ENCODE measurements at regions not wholly inside any gene's neighbourhood (a gene's known extent, or its start where the extent isn't known, plus 50 kb on each side); places are given as distances from the start of the nearest gene placed in this dataset.

GRCh38 chr2:120670371-120670770 lies 65.3 kb upstream of the GLI2 start:
- intact Hi-C loops (cut with DNase I) = loop anchor here in 4 of 10 donors (10.0 kb wide), 6 partner anchors 76 to 236 kb away; no protein-coding TSS in a partner anchor
- 66 to 83% (median 74%) methylated on average over 7 to 12 of the region's 12 CpGs for WGBS, 4 donors
- H3K9me3 ChIP-seq = peaks cover 0 to 20% (median 2%) of the 10 kb centered on the region in 12 donors
- no peaks in the 10 kb centered on the region for H3K36me3 ChIP-seq
- DNase-seq = no peak
- H3K27me3 ChIP-seq = peaks cover 0 to 36% (median 14%) of the 10 kb centered on the region in 9 donors
- no peak overlapping the region for H3K27ac ChIP-seq
- H3K4me1 ChIP-seq = peaks cover 0 to 8% (median 0%) of the 10 kb centered on the region in 12 donors
- no peak for ATAC-seq
- TF ChIP-seq POLR2A (IDR thresholded peaks at IDR 0.05) (no peak), CTCF (IDR thresholded peaks at IDR 0.05) (no peak)
- no peak overlapping the region for H3K4me3 ChIP-seq

GRCh38 chr2:120670771-120671480 lies 64.7 kb upstream of the GLI2 start:
- Histone ChIP-seq H3K4me1 (peaks cover 0 to 8% (median 0%) of the 10 kb centered on the region in 12 donors), H3K9me3 (peaks cover 0 to 15% (median 0%) of the 10 kb centered on the region in 12 donors), H3K4me3 (no peak overlapping the region), H3K27ac (no peak overlapping the region), H3K27me3 (peaks cover 0 to 41% (median 14%) of the 10 kb centered on the region in 9 donors), H3K36me3 (no peaks in the 10 kb centered on the region)
- intact Hi-C loops (cut with DNase I) = loop anchor here in 4 of 10 donors (10.0 kb wide), 6 partner anchors 76 to 236 kb away; no protein-coding TSS in a partner anchor
- DNase-seq (no peak), ATAC-seq (no peak)
- no peak for TF ChIP-seq CTCF (IDR thresholded peaks at IDR 0.05)
- no peak for TF ChIP-seq POLR2A (IDR thresholded peaks at IDR 0.05)
- 78 to 85% (median 81%) methylated on average over 12 to 16 of the region's 16 CpGs for WGBS, 4 donors

GRCh38 chr2:120672526-120673204 lies 63.0 kb upstream of the GLI2 start:
- Histone ChIP-seq H3K36me3 (no peaks in the 10 kb centered on the region), H3K4me1 (peaks cover 0 to 8% (median 0%) of the 10 kb centered on the region in 12 donors), H3K9me3 (peaks cover 0 to 2% (median 0%) of the 10 kb centered on the region in 12 donors), H3K4me3 (no peak overlapping the region), H3K27me3 (peaks cover 0 to 54% (median 14%) of the 10 kb centered on the region in 9 donors), H3K27ac (no peak overlapping the region)
- 69 to 78% (median 72%) methylated on average over 10 to 16 of the region's 16 CpGs for WGBS, 4 donors
- peak in 1 of 4 donors; percentile 13 for ATAC-seq
- TF ChIP-seq POLR2A (IDR thresholded peaks at IDR 0.05) (no peak), CTCF (IDR thresholded peaks at IDR 0.05) (no peak)
- intact Hi-C loops (cut with DNase I) = loop anchor here in 4 of 10 donors (10.0 kb wide), 6 partner anchors 78 to 238 kb away; no protein-coding TSS in a partner anchor
- no peak for DNase-seq

GRCh38 chr2:120673205-120673550 lies 62.5 kb upstream of the GLI2 start:
- intact Hi-C loops (cut with DNase I) = loop anchor here in 4 of 10 donors (10.0 kb wide), 6 partner anchors 78 to 238 kb away; no protein-coding TSS in a partner anchor
- Histone ChIP-seq H3K9me3 (peaks cover 0 to 2% (median 0%) of the 10 kb centered on the region in 12 donors), H3K27ac (no peak overlapping the region), H3K27me3 (peaks cover 0 to 54% (median 14%) of the 10 kb centered on the region in 9 donors), H3K4me3 (no peak overlapping the region), H3K4me1 (peaks cover 0 to 8% (median 0%) of the 10 kb centered on the region in 12 donors), H3K36me3 (no peaks in the 10 kb centered on the region)
- no peak for ATAC-seq
- DNase-seq = no peak
- TF ChIP-seq CTCF (IDR thresholded peaks at IDR 0.05) (no peak), POLR2A (IDR thresholded peaks at IDR 0.05) (no peak)
- 84 to 88% (median 87%) methylated on average over 8 to 9 of the region's 9 CpGs for WGBS, 4 donors

Measured in heart left ventricle (tissue), 16 donors.